MM.1S (cell line): ENCODE measurements at regions not wholly inside any gene's neighbourhood (a gene's known extent, or its start where the extent isn't known, plus 50 kb on each side); places are given as distances from the start of the nearest gene placed in this dataset.

ENCODE experiments used
- DNase-seq: peaks from one replicate; pipeline ENCODE4 v3.0.0-alpha.2; 2015
- H2AFZ ChIP-seq: fragments of 300-600 bp; sonication (generic); 2 replicates; pipeline ENCODE4 v1.6.0; 2016; ENCODE audit warnings: antibody characterized with exemption, low read length
- H3F3A ChIP-seq: fragments of 300-600 bp; sonication (generic); 2 replicates; pipeline ENCODE4 v1.6.1; 2016; ENCODE audit warnings: mild to moderate bottlenecking, antibody characterized with exemption, low read length, moderate library complexity, mixed read lengths; ENCODE audit not compliant: insufficient read depth
- H3K27ac ChIP-seq: fragments of 300-600 bp; sonication (generic); 2 replicates; pipeline ENCODE4 v1.5.1; 2016; ENCODE audit warnings: mild to moderate bottlenecking, low read length
- H3K27me3 ChIP-seq: fragments of 300-600 bp; sonication (generic); replicated peaks from 2 replicates; pipeline ENCODE4 v1.6.0; 2016; ENCODE audit warnings: low read length; ENCODE audit not compliant: insufficient read depth
- H3K36me3 ChIP-seq: fragments of 300-600 bp; sonication (generic); replicated peaks from 2 replicates; pipeline ENCODE4 v1.6.1; 2016; ENCODE audit warnings: mild to moderate bottlenecking, low read length, mixed read lengths; ENCODE audit not compliant: insufficient read depth
- H3K4me1 ChIP-seq: fragments of 300-600 bp; sonication (generic); 2 replicates; pipeline ENCODE4 v1.6.1; 2016; ENCODE audit warnings: low read length, mixed read lengths
- H3K4me2 ChIP-seq: fragments of 300-600 bp; sonication (generic); 2 replicates; pipeline ENCODE4 v1.6.0; 2016; ENCODE audit warnings: low read depth, low read length
- H3K4me3 ChIP-seq: fragments of 300-600 bp; sonication (generic); 2 replicates; pipeline ENCODE4 v1.5.1; 2016; ENCODE audit warnings: low read length, mixed read lengths
- H3K79me2 ChIP-seq: fragments of 300-600 bp; sonication (generic); 2 replicates; pipeline ENCODE4 v1.6.1; 2016; ENCODE audit warnings: mixed run types, low read length, mixed read lengths
- H3K9ac ChIP-seq: fragments of 300-600 bp; sonication (generic); 2 replicates; pipeline ENCODE4 v1.6.1; 2016; ENCODE audit warnings: low read length, mixed read lengths
- H3K9me2 ChIP-seq: fragments of 300-600 bp; sonication (generic); replicated peaks from 2 replicates; pipeline ENCODE4 v1.6.1; 2016; ENCODE audit warnings: mild to moderate bottlenecking, low read length, mixed read lengths; ENCODE audit not compliant: insufficient read depth
- H3K9me3 ChIP-seq: fragments of 300-600 bp; sonication (generic); replicated peaks from 2 replicates; pipeline ENCODE4 v1.6.1; 2016; ENCODE audit warnings: mild to moderate bottlenecking, low read length, mixed read lengths; ENCODE audit not compliant: insufficient read depth
- H4K20me1 ChIP-seq: fragments of 300-600 bp; sonication (generic); 2 replicates; pipeline ENCODE4 v1.6.1; 2016; ENCODE audit warnings: mild to moderate bottlenecking, low read length, moderate library complexity, mixed read lengths; ENCODE audit not compliant: insufficient read depth
- EZH2 ChIP-seq: fragments of 300-600 bp; sonication (generic); optimal IDR thresholded peaks from 2 replicates; pipeline ENCODE3; 2017; ENCODE audit warnings: low read depth, mild to moderate bottlenecking, antibody characterized with exemption, low read length, mixed read lengths
- EZH2phosphoT487 ChIP-seq: fragments of 300-600 bp; sonication (generic); IDR thresholded peaks from 2 replicates; pipeline ENCODE4 v1.6.1; 2018; ENCODE audit warnings: antibody characterized with exemption, low read length
- TF ChIP-seq, protein P1 (sequence below): fragments of 300-600 bp; sonication (generic); IDR thresholded peaks from 2 replicates; pipeline ENCODE4 v1.5.1; 2016; ENCODE audit warnings: antibody characterized with exemption, low read length, mixed read lengths

DNA sequence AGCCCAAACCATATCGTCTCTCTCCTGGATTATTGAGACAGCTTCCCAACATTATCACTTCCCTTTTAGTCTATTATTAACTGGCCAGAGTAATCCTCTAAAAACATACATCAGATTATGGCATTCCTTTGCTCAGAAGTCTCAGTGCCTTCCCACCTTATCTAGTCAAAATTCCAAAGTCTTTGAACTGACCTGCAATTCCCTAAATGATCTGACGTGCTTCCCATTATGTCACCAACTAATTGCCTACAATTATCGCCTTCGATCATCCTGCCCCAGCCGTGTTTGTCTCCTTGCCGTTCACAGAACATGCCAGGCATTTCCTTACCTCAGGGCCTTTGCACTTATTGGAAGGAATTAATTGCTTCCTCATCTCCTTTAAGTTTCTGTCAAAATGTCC, 332.4 kb downstream of the IRS1 start:
- Histone ChIP-seq H3F3A (no peaks in the 10 kb centered on the region), H3K4me1 (no peaks in the 10 kb centered on the region), H3K9me3 (no peaks in the 10 kb centered on the region), H3K4me2 (no peak overlapping the region), H3K9ac (no peak overlapping the region), H3K36me3 (no peaks in the 10 kb centered on the region), H3K27me3 (no peaks in the 10 kb centered on the region), H3K4me3 (no peak overlapping the region), H2AFZ (no peak overlapping the region), H4K20me1 (no peaks in the 10 kb centered on the region), H3K9me2 (no peaks in the 10 kb centered on the region), H3K79me2 (no peaks in the 10 kb centered on the region), H3K27ac (no peak overlapping the region)
- DNase-seq, result no peak
- TF ChIP-seq, protein P1, sequence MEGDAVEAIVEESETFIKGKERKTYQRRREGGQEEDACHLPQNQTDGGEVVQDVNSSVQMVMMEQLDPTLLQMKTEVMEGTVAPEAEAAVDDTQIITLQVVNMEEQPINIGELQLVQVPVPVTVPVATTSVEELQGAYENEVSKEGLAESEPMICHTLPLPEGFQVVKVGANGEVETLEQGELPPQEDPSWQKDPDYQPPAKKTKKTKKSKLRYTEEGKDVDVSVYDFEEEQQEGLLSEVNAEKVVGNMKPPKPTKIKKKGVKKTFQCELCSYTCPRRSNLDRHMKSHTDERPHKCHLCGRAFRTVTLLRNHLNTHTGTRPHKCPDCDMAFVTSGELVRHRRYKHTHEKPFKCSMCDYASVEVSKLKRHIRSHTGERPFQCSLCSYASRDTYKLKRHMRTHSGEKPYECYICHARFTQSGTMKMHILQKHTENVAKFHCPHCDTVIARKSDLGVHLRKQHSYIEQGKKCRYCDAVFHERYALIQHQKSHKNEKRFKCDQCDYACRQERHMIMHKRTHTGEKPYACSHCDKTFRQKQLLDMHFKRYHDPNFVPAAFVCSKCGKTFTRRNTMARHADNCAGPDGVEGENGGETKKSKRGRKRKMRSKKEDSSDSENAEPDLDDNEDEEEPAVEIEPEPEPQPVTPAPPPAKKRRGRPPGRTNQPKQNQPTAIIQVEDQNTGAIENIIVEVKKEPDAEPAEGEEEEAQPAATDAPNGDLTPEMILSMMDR, result no peak
- TF ChIP-seq EZH2phosphoT487 (no peak), EZH2 (no peak)

DNA sequence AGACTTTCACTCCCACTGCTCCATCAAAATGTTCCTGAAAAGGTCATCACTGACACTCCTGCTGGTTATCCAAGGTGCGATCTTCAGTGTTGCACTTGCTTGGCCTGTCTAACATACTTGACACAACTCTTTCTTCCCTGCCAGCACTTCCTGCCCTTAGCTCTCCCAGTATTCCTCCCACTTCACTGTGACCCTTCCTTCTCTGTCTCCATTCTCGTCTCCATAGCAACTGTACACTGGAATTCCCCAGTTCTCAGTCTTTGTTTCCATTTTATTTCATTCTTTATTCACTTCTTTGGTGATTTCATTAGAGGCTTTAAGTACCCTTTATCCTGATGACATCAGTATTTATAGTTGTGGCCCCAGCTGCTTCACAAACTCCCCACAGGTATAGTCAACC, 333.0 kb downstream of the IRS1 start:
- DNase-seq, result no peak
- Histone ChIP-seq H3F3A (no peaks in the 10 kb centered on the region), H4K20me1 (no peaks in the 10 kb centered on the region), H3K4me2 (no peak overlapping the region), H3K27me3 (no peaks in the 10 kb centered on the region), H3K36me3 (no peaks in the 10 kb centered on the region), H2AFZ (no peak overlapping the region), H3K4me3 (no peak overlapping the region), H3K9ac (no peak overlapping the region), H3K9me3 (no peaks in the 10 kb centered on the region), H3K9me2 (no peaks in the 10 kb centered on the region), H3K79me2 (no peaks in the 10 kb centered on the region), H3K4me1 (no peaks in the 10 kb centered on the region), H3K27ac (no peak overlapping the region)
- TF ChIP-seq, protein P1, result no peak
- TF ChIP-seq EZH2phosphoT487 (no peak), EZH2 (no peak)

DNA sequence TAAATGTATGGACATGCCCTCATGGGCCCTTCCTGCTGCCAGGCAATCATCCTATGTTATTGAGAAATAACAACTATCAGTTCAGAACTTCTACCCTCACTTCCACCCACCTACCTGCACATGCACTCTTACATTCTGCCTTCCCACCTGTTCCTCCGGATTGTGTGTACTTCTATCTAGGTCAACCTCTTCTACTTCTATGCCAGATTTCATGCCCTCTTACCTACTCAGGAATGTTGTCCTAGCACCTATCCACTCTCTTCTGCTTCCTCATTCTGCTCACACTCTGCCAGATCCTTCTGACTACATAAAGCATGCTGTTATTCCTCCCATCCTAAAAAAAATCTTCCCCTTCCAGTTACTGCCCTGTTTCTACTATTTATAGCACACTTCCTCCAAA, 333.5 kb downstream of the IRS1 start:
- Histone ChIP-seq H3K36me3 (no peaks in the 10 kb centered on the region), H3K4me1 (no peaks in the 10 kb centered on the region), H3F3A (no peaks in the 10 kb centered on the region), H3K9me3 (no peaks in the 10 kb centered on the region), H4K20me1 (no peaks in the 10 kb centered on the region), H3K9me2 (no peaks in the 10 kb centered on the region), H3K27ac (no peak overlapping the region), H3K79me2 (no peaks in the 10 kb centered on the region), H3K27me3 (no peaks in the 10 kb centered on the region), H3K4me3 (no peak overlapping the region), H2AFZ (no peak overlapping the region), H3K9ac (no peak overlapping the region), H3K4me2 (no peak overlapping the region)
- DNase-seq, result no peak
- TF ChIP-seq EZH2 (no peak), EZH2phosphoT487 (no peak)
- TF ChIP-seq, protein P1, result no peak

DNA sequence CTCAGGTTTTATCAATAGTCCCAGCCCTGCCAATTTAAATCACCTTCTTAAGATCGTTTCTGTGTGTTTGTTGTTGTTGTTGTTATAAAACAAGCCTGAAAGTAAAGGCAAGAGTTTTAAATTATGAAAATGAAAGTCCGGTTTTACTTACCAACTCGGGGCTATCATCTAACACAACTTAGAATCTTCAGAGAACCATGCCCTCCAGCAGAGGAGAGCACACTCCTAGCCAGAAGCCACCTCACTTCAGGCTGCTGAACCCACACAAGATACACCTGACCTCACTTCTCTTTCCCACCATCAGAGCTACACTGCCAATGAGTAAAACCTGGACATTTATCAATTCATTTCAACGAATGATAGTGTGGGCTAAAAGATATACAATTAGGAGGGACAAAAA, 335.2 kb downstream of the IRS1 start:
- peak; percentile 62 for DNase-seq
- no peaks in the 10 kb centered on the region for H4K20me1 ChIP-seq
- peak overlapping the region; percentile 54 for H3K4me2 ChIP-seq
- H3K4me3 ChIP-seq, result peak overlapping the region; percentile 25; the same call in 1 of the 2 replicates
- H3K9me3 ChIP-seq, result no peaks in the 10 kb centered on the region
- H3K79me2 ChIP-seq, result no peaks in the 10 kb centered on the region
- H3K36me3 ChIP-seq, result no peaks in the 10 kb centered on the region
- no peaks in the 10 kb centered on the region for H3K4me1 ChIP-seq
- H3K9ac ChIP-seq, result no peak overlapping the region; the same call in 1 of the 2 replicates
- no peaks in the 10 kb centered on the region for H3F3A ChIP-seq
- TF ChIP-seq, protein P1, result no peak
- TF ChIP-seq EZH2, result no peak
- no peak for TF ChIP-seq EZH2phosphoT487
- no peaks in the 10 kb centered on the region for H3K9me2 ChIP-seq
- no peaks in the 10 kb centered on the region for H3K27me3 ChIP-seq
- no peak overlapping the region for H2AFZ ChIP-seq
- peak overlapping the region; percentile 5; the same call in 1 of the 2 replicates for H3K27ac ChIP-seq
